ENCODE measurements at regions not wholly inside any gene's neighbourhood (a gene's known extent, or its start where the extent isn't known, plus 50 kb on each side); places are given as distances from the start of the nearest gene placed in this dataset.
"Not testable (repeated sequence)": the region's sequence is repeated elsewhere in the genome, so short reads cannot be mapped to it uniquely, and the experiment has no call there.

DNA sequence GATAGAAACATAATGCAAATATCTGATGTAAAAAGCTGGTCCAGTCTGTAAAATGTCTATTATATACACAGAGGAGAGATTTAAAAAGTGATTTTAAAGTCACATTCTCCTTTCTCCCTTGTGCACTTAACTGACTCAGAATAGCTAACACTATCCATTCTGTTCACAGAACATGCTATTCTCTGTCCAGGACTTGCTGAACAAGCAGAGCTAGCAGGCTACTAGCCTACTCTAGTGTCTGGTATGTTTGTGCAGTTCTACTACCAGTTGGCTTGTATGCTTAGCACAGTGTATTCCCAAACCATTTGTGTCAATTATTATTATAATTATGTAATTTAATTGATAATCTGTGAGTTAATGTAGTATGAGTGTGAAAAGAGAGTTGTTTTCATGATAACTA, 161.7 kb upstream of the NUDT12 start:
- no peak for DNase-seq

DNA sequence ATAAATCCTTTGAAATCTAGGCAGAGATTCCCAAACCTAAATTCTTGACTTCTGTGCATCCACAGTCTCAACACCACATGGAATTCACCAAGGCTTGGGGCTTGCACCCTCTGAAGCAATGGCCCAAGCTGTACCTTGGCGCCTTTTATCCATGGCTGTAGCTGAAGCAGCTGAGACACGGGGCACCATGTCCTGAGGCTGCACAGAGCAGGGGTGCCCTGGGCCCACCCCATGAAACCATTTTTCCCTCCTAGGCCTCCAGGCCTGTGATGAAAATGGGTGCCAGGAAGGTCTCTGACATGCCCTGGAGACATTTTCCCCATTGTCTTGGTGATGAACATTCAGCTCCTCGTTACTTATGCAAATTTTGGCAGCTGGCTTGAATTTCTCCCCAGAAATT, 158.6 kb upstream of the NUDT12 start:
- DNase-seq = no peak

GRCh38 chr5:103718108-103718507, 155.5 kb upstream of the NUDT12 start:
- DNase-seq = no peak

DNA sequence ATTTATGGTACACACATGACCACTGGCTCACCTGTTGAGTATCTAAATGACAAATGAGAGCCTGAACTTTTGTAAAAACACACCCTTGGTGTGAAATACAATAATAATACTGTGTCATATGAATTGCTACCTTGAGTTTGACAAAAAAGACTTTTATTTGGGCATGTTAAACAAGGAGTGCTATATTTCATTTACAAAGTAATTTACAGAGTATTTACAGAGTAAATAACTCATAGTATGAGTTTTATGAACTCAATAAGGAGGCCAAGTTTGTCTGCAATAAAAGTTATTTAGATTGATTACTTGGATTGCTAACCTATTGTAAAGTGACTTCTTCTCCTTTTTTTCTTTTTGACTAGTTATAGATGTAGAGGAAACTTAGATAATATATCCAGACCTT, 146.0 kb upstream of the NUDT12 start:
- DNase-seq = no peak

- no peak for DNase-seq
Measured at GRCh38 chr5:103706939-103707682, 144.5 kb upstream of the NUDT12 start.

DNA sequence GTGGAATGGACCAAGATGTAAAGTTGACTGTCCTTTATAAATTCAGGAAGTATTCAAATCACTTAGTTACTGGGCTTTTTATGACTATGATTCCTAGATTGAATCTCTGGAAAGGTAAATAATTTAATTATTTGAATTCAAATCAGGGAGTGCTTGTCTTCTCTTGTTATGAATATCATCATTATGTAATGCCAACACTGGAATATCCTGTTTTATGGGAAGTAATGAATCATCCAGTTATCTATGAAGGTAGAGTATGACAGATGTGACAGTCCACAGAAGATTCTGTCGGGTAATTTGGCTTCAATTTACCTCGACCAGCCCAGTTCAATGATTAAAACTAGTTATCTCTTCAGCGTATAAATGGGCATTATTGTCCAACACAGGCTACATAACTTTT, 141.0 kb upstream of the NUDT12 start:
- no peak for DNase-seq

- DNase-seq = no peak
Measured at GRCh38 chr5:103693517-103693916, 130.9 kb upstream of the NUDT12 start.

- DNase-seq = no peak
Measured at GRCh38 chr5:103690676-103691075, 128.1 kb upstream of the NUDT12 start.

GRCh38 chr5:103679873-103680272, 117.3 kb upstream of the NUDT12 start:
- no peak for DNase-seq

GRCh38 chr5:103676198-103676597, 113.6 kb upstream of the NUDT12 start:
- not testable (repeated sequence) for DNase-seq

DNA sequence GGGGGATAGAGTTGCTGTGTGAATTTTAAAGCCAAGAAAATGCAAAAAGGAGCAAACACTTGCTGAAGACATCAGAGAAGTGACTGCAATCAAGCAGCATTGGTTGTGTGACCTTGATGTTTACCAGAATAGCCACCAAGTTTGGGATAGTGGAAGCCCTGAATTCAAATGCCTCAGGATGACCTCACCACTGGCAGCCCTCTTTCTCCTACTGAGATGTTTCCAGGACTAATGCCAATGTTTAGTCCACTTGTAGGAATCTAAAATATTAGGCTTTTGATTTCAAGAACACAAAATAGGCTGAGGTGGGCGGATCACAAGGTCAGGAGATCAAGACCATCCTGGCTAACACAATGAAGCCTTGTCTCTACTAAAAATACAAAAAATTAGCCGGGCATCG, 112.2 kb upstream of the NUDT12 start:
- no peak for DNase-seq

- DNase-seq = no peak
Measured at GRCh38 chr5:103674251-103674650, 111.7 kb upstream of the NUDT12 start.

GRCh38 chr5:103669615-103670014, 107.0 kb upstream of the NUDT12 start:
- no peak for DNase-seq

DNA sequence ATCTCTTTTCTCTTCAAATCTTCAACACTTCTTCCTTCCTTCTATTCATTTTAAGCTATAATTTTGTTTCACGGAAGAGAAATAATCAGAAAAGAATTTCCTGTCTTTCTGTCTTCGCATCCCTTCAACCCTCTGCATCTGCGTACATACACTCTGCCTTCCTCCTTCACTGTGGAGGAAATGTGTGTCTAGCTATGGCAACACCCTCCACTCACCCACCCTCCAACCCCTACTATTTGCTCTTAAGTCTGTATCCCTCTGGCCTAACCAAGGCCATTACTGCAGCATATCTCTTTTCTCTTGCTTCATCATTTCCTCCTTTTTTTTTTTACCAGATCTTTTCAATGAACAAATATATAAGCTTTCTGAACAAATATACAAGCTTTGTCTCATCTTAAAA, 105.7 kb upstream of the NUDT12 start:
- no peak for DNase-seq

- DNase-seq = no peak
Measured at GRCh38 chr5:103667068-103667467, 104.5 kb upstream of the NUDT12 start.

DNA sequence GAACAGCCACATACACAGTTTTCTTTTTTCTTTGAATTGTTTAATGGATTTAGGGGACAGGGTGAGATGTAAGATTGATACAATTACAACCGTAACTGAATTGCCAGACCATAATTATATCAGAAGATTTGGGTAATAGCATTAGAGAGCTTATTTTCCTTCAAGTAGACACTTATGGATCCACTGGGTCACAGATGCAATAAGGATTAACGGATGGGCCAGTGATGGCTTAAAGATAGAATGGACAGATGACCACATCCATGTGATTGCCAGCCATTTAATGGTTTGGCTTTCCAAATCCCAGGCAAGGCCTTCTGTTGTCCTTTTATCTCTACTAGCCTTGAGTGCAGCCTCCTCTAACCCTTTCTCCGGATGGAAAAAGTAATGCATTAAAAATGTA, 94.7 kb upstream of the NUDT12 start:
- no peak for DNase-seq

DNA sequence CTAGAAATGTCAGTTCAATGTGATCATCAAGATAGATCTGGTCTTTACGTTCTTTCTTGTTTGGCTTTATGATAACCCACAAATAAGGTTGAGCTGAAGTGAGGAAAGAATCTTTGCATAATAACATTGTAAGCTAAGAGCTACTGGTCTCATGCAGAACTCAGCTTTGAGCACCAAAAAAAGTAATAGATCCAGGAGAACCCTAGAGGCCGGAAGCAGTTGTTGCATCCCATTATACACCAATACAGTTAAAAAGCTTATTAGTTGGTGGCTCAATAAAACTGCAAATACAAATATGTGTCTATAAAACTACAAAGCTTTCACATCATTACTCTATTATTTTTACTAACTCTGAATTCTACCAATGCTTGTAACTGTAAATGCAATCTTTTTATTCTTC, 85.5 kb upstream of the NUDT12 start:
- no peak for DNase-seq

GRCh38 chr5:103646698-103647614, 84.4 kb upstream of the NUDT12 start:
- no peak for DNase-seq

GRCh38 chr5:103645816-103646215, 83.2 kb upstream of the NUDT12 start:
- no peak for DNase-seq

DNA sequence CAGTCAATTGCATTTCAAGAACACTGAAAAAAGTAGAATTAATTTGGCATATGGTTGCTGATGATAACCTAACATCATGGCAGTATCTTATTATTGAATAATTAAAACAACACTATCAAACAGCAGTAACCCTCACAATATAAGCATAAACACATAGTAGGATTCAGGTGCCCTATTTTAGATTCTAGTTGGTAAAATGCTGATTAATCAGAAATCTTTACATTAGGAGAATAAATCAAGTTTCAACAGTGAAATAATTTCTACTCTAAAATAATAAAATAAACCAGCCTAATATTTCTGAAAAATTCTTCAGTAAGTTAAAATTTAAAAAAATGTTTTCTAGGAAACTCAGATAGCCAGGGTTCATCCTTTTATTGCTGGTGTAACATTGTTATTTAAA, 76.4 kb upstream of the NUDT12 start:
- DNase-seq = no peak

DNA sequence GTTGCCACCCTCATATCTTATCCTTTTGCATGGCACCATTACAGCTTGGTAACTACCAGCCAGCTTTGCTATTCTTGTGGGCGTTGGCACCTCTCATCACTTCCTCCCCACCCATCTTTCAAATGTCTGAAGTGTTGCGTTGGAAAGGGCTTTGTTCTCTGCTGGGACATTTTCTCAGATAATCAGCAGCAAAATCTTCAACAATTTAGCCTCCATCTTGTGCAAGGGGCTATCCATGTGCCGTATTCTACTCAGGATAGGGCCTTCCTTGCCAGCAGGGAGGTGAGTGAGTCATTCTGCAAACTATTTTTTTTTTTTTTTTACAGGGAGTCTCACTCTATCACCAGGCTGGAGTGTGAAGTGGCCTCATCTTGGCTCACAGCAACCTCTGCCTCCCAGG, 62.1 kb upstream of the NUDT12 start:
- DNase-seq = no peak

- DNase-seq = no peak
Measured at GRCh38 chr5:103624035-103624480, 61.5 kb upstream of the NUDT12 start.

DNA sequence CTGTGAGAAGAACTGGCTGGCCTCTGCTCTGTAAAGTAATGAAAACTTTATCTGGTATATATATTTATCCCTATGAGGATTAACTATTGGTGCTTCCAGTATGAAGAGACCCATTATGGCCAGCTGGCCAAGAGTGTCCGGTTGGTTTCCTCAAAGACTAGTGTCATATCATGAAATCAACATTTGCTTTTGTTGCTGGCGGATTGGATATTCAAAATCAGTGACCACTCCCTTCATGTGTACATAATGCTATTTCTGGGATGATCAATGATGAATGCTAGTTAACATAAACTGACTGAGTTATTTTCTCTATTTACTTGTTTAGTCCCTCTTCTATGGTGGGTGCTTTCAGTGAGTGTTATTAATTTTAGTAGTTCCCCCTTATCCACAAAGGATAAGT, 60.8 kb upstream of the NUDT12 start:
- DNase-seq = no peak

GRCh38 chr5:103621548-103621930, 59.0 kb upstream of the NUDT12 start:
- no peak for DNase-seq

All from CD4-positive, alpha-beta T cell treated with Interleukin-17A for 1 hour (primary cell).